OCI-LY7 (cell line): ENCODE measurements at regions not wholly inside any gene's neighbourhood (a gene's known extent, or its start where the extent isn't known, plus 50 kb on each side); places are given as distances from the start of the nearest gene placed in this dataset.

Experiments
- CTCF ChIP-seq: fragments of 200-600 bp; sonication (generic); conservative IDR thresholded peaks from 2 replicates; pipeline ENCODE4 v1.5.1; 2014; ENCODE audit warnings: mild to moderate bottlenecking, antibody characterized with exemption, low read length, moderate library complexity, mixed read lengths
- EZH2phosphoT487 ChIP-seq: fragments of 200-600 bp; sonication (generic); IDR thresholded peaks from 2 replicates; pipeline ENCODE4 v1.6.1; 2018; ENCODE audit warnings: low read depth, borderline replicate concordance, mild to moderate bottlenecking, mixed run types, antibody characterized with exemption, low read length, moderate library complexity, mixed read lengths

- TF ChIP-seq CTCF (no peak), EZH2phosphoT487 (no peak)
Observed at GRCh38 chr6:751765-752164, 58.8 kb upstream of the EXOC2 start.
